Activated T-helper 17 cell treated with anti-CD3 and anti-CD28 coated beads, Interleukin-2, amount 50 U/mL, for 72 hours (primary cell): ENCODE measurements at regions not wholly inside any gene's neighbourhood (a gene's known extent, or its start where the extent isn't known, plus 50 kb on each side); places are given as distances from the start of the nearest gene placed in this dataset.

Source experiments
- ATAC-seq: fragments of 150-1000 bp; cut with Tn5 transposase; replicated peaks from 2 replicates; pipeline ENCODE4 v1.10.0; 2021; ENCODE audit warnings: mild to moderate bottlenecking, moderate library complexity
- H3K27ac Mint-ChIP-seq: one replicate; pipeline ENCODE4 v1.8.0; 2022; ENCODE audit warnings: mixed read lengths
- H3K27me3 Mint-ChIP-seq: one replicate; pipeline ENCODE4 v1.8.0; 2022; ENCODE audit warnings: mixed read lengths
- H3K36me3 Mint-ChIP-seq: one replicate; pipeline ENCODE4 v1.8.0; 2022; ENCODE audit warnings: low read depth, mild to moderate bottlenecking, mixed read lengths
- H3K4me1 Mint-ChIP-seq: one replicate; pipeline ENCODE4 v1.8.0; 2022; ENCODE audit warnings: mixed read lengths
- H3K4me3 Mint-ChIP-seq: one replicate; pipeline ENCODE4 v1.8.0; 2022; ENCODE audit warnings: mild to moderate bottlenecking, mixed read lengths
- H3K9me3 Mint-ChIP-seq: one replicate; pipeline ENCODE4 v1.8.0; 2022; ENCODE audit warnings: mixed read lengths

DNA sequence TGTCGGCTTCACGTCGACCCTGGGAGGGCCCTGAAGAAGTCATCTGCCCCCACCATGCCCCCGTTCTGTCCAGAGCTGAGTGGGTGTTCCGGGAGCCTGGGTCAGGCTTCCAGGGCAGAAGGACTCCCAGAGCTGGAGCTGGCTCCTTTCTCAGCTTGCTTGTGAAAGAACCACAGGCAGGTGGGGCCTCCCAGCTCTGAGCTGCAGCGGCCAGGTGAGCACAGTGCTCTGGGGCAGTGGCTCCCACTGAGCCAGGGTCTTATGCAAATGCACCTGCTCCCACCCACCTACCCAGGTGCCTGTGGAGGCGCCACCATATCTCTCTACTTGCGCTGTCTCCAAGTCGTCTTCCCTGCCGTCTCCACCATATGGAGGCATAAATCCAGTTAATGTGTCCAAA lies 140.0 kb upstream of the RPL38 start:
- no peaks in the 10 kb centered on the region for H3K9me3 Mint-ChIP-seq
- H3K4me1 Mint-ChIP-seq = no peaks in the 10 kb centered on the region
- H3K27me3 Mint-ChIP-seq = peaks cover 21% of the 10 kb centered on the region
- ATAC-seq = no peak
- no peak overlapping the region for H3K4me3 Mint-ChIP-seq
- H3K36me3 Mint-ChIP-seq = no peaks in the 10 kb centered on the region
- H3K27ac Mint-ChIP-seq = no peak overlapping the region

GRCh38 chr17:74070374-74070773 lies 133.1 kb upstream of the RPL38 start:
- Mint-ChIP-seq H3K27ac (no peak overlapping the region), H3K9me3 (no peaks in the 10 kb centered on the region), H3K4me1 (no peaks in the 10 kb centered on the region), H3K4me3 (no peak overlapping the region), H3K36me3 (no peaks in the 10 kb centered on the region), H3K27me3 (peaks cover 10% of the 10 kb centered on the region)
- ATAC-seq = no peak

DNA sequence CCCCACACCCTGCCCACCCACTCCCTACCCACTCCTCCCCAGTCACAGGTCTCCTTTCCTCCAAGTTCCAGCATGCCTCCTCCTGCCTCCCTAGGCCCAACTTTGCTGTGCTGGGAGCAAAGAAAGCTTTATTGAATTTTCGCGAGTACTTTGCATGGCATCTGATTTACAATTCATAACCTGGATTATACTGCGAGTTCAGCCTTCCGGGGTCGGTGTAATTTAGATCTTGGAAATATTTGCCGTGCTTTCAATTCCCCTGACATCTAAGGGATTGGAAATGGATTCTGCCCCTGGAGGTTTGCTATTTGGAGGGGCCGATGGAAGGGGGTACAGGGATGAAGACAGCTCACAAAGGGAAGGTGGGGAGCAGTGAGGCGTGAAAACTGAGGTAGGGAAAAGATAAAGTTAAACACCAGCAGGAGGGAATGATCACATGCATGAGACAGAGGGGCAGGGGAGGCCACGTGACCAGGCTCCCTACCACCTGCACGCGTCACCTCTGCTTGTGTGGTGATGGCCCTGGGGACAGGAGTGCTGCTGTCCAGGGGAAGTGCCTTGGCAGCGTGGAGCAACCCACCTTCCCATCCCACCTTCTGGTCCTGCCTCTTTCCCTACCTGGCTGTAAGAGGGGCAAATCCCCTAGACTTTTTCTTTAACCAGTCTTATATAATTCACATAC lies 132.3 kb upstream of the RPL38 start:
- H3K9me3 Mint-ChIP-seq = no peaks in the 10 kb centered on the region
- H3K4me3 Mint-ChIP-seq = no peak overlapping the region
- no peaks in the 10 kb centered on the region for H3K36me3 Mint-ChIP-seq
- ATAC-seq = no peak
- H3K27ac Mint-ChIP-seq = no peak overlapping the region
- peaks cover 7% of the 10 kb centered on the region for H3K27me3 Mint-ChIP-seq
- H3K4me1 Mint-ChIP-seq = no peaks in the 10 kb centered on the region

DNA sequence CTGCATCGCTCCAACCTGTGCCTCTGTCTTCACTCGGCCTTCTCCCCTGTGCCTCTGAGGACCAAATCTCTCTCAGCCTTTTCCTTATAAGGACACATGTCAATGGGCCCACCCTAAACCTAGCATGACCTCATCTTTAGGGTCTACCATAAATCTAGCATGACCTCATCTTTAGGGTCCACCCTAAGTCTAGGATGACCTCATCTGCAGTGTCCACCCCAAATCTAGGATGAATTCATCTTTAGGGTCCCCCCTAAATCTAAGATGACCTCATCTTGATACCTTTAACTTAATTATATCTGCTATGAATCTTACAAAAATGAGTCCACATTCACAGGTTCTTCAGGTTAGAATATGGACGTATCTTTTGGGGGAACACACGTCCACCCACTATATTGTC lies 131.1 kb upstream of the RPL38 start:
- H3K4me3 Mint-ChIP-seq = no peak overlapping the region
- H3K27ac Mint-ChIP-seq = no peak overlapping the region
- no peaks in the 10 kb centered on the region for H3K9me3 Mint-ChIP-seq
- H3K27me3 Mint-ChIP-seq = peaks cover 4% of the 10 kb centered on the region
- H3K36me3 Mint-ChIP-seq = no peaks in the 10 kb centered on the region
- ATAC-seq = no peak
- H3K4me1 Mint-ChIP-seq = no peaks in the 10 kb centered on the region

- peaks cover 8% of the 10 kb centered on the region for H3K27me3 Mint-ChIP-seq
- H3K9me3 Mint-ChIP-seq = no peaks in the 10 kb centered on the region
- no peak for ATAC-seq
These were observed 127.0 kb upstream of the RPL38 start for GRCh38 chr17:74076446-74076845.

DNA sequence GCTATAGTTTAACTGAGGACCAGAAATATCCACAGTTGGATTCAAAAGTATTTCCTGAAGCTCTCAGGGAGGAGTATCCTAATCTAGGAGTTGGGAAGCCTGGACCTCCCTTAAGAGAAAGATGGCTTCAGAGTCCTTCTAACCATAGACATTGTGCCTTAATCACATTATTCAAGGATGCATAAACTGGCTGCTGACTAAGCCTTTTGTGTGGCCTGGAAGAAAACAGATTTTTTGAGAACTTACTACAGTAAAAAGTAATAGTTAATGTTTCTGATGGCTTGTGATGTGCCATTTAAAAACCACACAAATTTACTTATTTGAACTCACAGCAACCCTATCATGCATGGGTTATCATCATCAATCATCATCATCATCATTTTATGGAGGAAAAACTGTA lies 126.2 kb upstream of the RPL38 start:
- Mint-ChIP-seq H3K4me1 (no peaks in the 10 kb centered on the region), H3K27me3 (peaks cover 11% of the 10 kb centered on the region), H3K27ac (no peak overlapping the region), H3K9me3 (no peaks in the 10 kb centered on the region), H3K36me3 (no peaks in the 10 kb centered on the region), H3K4me3 (no peak overlapping the region)
- ATAC-seq = no peak

More at GRCh38 chr17:74076446-74076845, 127.0 kb upstream of the RPL38 start:
- Mint-ChIP-seq H3K4me3 (no peak overlapping the region), H3K27ac (no peak overlapping the region), H3K36me3 (no peaks in the 10 kb centered on the region), H3K4me1 (no peaks in the 10 kb centered on the region)

DNA sequence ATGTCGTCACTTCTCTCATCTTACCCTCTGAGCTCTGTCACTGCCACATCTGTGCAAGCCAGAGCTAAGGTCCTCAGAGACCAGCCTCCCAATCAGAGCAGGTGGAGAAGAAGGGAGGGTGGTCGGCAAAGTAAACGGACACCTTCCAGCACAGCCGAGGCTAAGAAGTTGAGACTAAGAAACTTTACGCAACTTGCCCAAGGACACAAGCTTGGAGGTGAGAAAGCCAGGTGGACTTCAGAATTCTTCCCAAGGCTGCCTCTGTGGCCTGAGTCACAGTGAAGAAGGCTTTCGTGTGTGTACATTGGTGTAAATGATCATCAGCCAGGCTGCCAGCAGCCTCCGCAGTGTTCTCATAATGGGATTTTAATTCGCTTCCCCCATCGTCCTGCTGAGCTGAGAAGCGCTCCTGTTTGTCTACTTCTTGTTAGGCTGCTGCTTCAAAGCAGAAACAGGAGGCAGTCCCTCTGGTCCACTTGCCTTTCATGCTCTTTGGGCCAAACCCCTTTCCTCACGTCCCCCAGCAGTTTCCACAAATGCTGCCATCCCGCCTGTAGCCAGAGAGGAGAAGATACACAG lies 125.0 kb upstream of the RPL38 start:
- H3K4me1 Mint-ChIP-seq = no peaks in the 10 kb centered on the region
- no peak overlapping the region for H3K27ac Mint-ChIP-seq
- H3K4me3 Mint-ChIP-seq = no peak overlapping the region
- ATAC-seq = no peak
- H3K36me3 Mint-ChIP-seq = no peaks in the 10 kb centered on the region
- H3K9me3 Mint-ChIP-seq = no peaks in the 10 kb centered on the region
- H3K27me3 Mint-ChIP-seq = peaks cover 17% of the 10 kb centered on the region

DNA sequence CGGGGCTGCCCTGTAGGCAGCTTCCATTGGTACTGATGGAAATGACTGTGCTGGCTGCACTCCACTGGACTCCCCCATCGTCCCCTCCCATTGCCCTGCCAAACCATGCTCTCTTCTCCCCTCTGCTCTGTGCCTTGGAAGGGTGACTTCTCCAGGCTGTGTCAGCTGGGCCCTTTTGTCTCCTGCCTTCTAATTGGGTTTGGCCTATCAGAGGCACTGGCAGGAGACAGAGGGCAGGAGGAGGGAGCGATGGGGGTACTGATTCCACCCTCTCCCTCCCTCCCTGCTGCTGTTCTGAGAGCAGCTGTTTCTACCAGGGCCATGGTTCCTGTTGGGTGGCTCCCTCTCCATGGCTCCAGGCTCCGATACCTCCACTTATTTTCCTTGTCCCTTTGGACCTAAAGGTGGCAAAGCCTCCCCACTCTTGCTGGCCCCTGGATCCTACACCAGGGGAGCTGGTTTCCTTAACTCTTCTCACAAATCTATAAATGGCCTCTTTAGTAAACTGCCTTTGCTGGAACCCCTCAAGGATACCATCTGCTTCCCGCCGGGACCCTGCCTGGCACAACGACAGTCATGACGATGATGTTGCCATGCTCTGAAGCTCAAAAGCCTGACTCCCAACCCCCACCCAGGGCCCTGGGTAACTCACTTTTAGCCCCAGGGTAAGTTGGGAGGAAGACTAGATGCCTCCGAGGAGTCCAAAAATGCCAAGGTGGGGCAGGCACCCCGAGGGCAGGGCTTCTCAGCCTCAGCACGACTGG lies 123.8 kb upstream of the RPL38 start:
- H3K27me3 Mint-ChIP-seq = peaks cover 15% of the 10 kb centered on the region
- H3K9me3 Mint-ChIP-seq = peaks cover under 1% of the 10 kb centered on the region
- H3K36me3 Mint-ChIP-seq = no peaks in the 10 kb centered on the region
- H3K4me3 Mint-ChIP-seq = no peak overlapping the region
- no peaks in the 10 kb centered on the region for H3K4me1 Mint-ChIP-seq
- no peak overlapping the region for H3K27ac Mint-ChIP-seq
- no peak for ATAC-seq

DNA sequence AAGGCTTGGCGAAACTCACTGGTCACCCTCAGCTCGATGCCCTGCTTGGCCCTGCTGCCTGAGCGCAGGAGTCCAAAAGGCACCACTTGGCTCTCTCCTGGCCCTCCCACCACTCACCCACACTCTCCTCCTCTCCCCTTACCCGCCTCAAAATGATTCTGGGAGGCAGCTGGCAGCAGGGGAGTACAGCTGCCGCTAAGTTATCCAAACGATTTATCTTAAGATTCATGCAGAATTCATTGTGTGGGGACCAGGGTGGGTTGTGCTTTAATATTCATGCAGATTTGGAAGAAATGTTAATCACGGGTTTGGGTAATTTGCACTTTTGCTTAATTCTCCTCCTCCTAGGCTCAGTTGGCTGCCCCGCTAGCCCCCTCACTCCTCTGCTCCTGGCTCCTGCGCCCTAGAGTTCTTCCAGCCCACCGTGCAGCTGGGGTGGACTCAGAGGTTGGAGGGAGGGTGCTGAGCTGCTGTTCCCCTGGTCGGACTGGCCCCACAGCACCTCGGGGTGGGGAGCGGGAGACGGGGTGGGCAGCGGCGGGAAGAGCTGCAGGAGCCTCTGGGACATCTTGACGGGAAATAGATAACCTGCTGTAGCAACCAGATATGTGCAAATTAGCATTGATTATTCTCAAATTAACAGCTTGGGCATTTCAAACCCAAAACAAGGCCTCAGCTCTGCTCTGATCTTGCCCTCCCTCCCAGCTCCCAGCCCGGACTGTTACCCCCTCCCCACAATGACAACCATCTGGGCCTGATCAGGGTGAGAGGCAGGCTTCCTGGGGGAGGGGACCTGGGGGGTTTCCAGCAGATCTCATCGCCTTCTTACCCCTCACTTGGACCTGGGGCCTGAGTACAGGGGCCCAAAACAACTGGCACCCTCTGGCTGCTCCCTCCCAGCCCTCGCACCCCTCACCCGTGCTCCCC lies 122.6 kb upstream of the RPL38 start:
- H3K4me3 Mint-ChIP-seq = no peak overlapping the region
- ATAC-seq = no peak
- H3K36me3 Mint-ChIP-seq = no peaks in the 10 kb centered on the region
- H3K4me1 Mint-ChIP-seq = no peaks in the 10 kb centered on the region
- no peak overlapping the region for H3K27ac Mint-ChIP-seq
- peaks cover 15% of the 10 kb centered on the region for H3K27me3 Mint-ChIP-seq
- peaks cover 10% of the 10 kb centered on the region for H3K9me3 Mint-ChIP-seq

GRCh38 chr17:74082886-74083285 lies 120.6 kb upstream of the RPL38 start:
- Mint-ChIP-seq H3K4me3 (no peak overlapping the region), H3K27me3 (peaks cover 20% of the 10 kb centered on the region), H3K27ac (no peak overlapping the region), H3K9me3 (peaks cover 10% of the 10 kb centered on the region), H3K36me3 (no peaks in the 10 kb centered on the region), H3K4me1 (no peaks in the 10 kb centered on the region)
- ATAC-seq = no peak

DNA sequence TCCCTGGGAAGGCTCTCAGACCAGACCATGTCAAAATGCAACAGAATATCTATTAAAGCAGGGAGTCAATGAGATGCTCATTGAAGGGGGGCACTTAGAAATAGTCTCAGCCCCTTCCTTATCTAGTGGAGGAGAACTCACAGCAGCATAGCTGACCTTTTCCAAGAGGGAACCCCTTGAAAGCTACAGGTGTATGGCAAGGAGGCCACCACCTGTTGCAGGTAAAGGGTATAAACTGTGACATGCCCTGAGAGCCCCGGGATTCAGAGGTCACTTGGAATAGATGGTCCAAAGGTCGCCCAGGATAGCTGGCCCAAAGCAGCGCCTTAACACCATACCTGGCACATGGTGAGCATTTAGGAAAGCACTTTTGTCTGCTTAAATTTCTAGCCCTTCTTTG lies 120.2 kb upstream of the RPL38 start:
- H3K4me1 Mint-ChIP-seq = no peaks in the 10 kb centered on the region

GRCh38 chr17:74085434-74085833 lies 118.0 kb upstream of the RPL38 start:
- H3K36me3 Mint-ChIP-seq = no peaks in the 10 kb centered on the region
- H3K9me3 Mint-ChIP-seq = peaks cover 13% of the 10 kb centered on the region
- no peak overlapping the region for H3K27ac Mint-ChIP-seq
- H3K4me3 Mint-ChIP-seq = no peak overlapping the region
- no peak for ATAC-seq
- peaks cover 29% of the 10 kb centered on the region for H3K27me3 Mint-ChIP-seq
- H3K4me1 Mint-ChIP-seq = no peaks in the 10 kb centered on the region

More for the DNA sequence above, 120.2 kb upstream of the RPL38 start:
- Mint-ChIP-seq H3K27me3 (peaks cover 24% of the 10 kb centered on the region), H3K4me3 (no peak overlapping the region), H3K27ac (no peak overlapping the region), H3K36me3 (no peaks in the 10 kb centered on the region), H3K9me3 (peaks cover 10% of the 10 kb centered on the region)
- ATAC-seq = no peak

- no peak for ATAC-seq
- no peak overlapping the region for H3K4me3 Mint-ChIP-seq
- H3K36me3 Mint-ChIP-seq = no peaks in the 10 kb centered on the region
- H3K27ac Mint-ChIP-seq = no peak overlapping the region
- H3K27me3 Mint-ChIP-seq = peaks cover 31% of the 10 kb centered on the region
- H3K4me1 Mint-ChIP-seq = no peaks in the 10 kb centered on the region
- peaks cover 14% of the 10 kb centered on the region for H3K9me3 Mint-ChIP-seq
These were observed 116.4 kb upstream of the RPL38 start for GRCh38 chr17:74087002-74087585.
